Neuronal stem cell (in vitro differentiated cells): ENCODE measurements at regions not wholly inside any gene's neighbourhood (a gene's known extent, or its start where the extent isn't known, plus 50 kb on each side); places are given as distances from the start of the nearest gene placed in this dataset.

ENCODE experiments used
- DNase-seq: peaks from one replicate; pipeline ENCODE4 v3.0.0-alpha.2; 2013; ENCODE audit warnings: low spot score
- H2AFZ ChIP-seq: one replicate; pipeline ENCODE4 v1.6.1; 2013; ENCODE audit warnings: mild to moderate bottlenecking, low read length, inconsistent platforms
- H2AK5ac ChIP-seq: 2 replicates; pipeline ENCODE4 v1.6.1; 2013; ENCODE audit warnings: low read depth, mild to moderate bottlenecking, inconsistent platforms, low read length, moderate library complexity, mixed read lengths
- H2BK120ac ChIP-seq: 2 replicates; pipeline ENCODE4 v1.6.1; 2013; ENCODE audit warnings: low read depth, mild to moderate bottlenecking, inconsistent platforms, low read length, moderate library complexity, mixed read lengths
- H2BK12ac ChIP-seq: one replicate; pipeline ENCODE4 v1.6.1; 2013; ENCODE audit warnings: low read length, inconsistent platforms
- H2BK15ac ChIP-seq: 2 replicates; pipeline ENCODE4 v1.6.1; 2013; ENCODE audit warnings: mild to moderate bottlenecking, low read length, inconsistent platforms, mixed read lengths
- H2BK5ac ChIP-seq: one replicate; pipeline ENCODE4 v1.6.1; 2013; ENCODE audit warnings: inconsistent platforms, mild to moderate bottlenecking, low read length, moderate library complexity
- H3K14ac ChIP-seq: one replicate; pipeline ENCODE4 v1.6.1; 2013; ENCODE audit warnings: low read length, inconsistent platforms
- H3K18ac ChIP-seq: 2 replicates; pipeline ENCODE4 v1.6.1; 2013; ENCODE audit warnings: low read length, inconsistent platforms
- H3K23ac ChIP-seq: 2 replicates; pipeline ENCODE4 v1.6.1; 2013; ENCODE audit warnings: low read depth, mild to moderate bottlenecking, mixed read lengths, low read length, inconsistent platforms; ENCODE audit not compliant: poor library complexity
- H3K27ac ChIP-seq: replicated peaks from 3 replicates; pipeline ENCODE4 v1.5.1; 2013; ENCODE audit warnings: low read length, inconsistent platforms
- H3K27me3 ChIP-seq, 3 experiments: 2 replicates each; pipeline ENCODE4 v1.6.1; 2013; ENCODE audit warnings: low read length in 3 of 3, mild to moderate bottlenecking in 2 of 3, inconsistent platforms in 1 of 3, low read depth in 1 of 3, mixed read lengths in 1 of 3, moderate library complexity in 1 of 3; ENCODE audit not compliant: control insufficient read depth in 3 of 3, insufficient read depth in 3 of 3
- H3K36me3 ChIP-seq, 2 donors: replicated peaks in 1 of 2; 2 replicates each; pipeline ENCODE4 v1.6.1; 2013; ENCODE audit warnings: low read length in 2 of 2; ENCODE audit not compliant: control insufficient read depth in 2 of 2, insufficient read depth in 2 of 2
- H3K4ac ChIP-seq: 2 replicates; pipeline ENCODE4 v1.6.1; 2013; ENCODE audit warnings: inconsistent platforms, mild to moderate bottlenecking, low read length, moderate library complexity
- H3K4me1 ChIP-seq, 2 donors: 1 replicate in 1 of 2; 2 replicates in 1 of 2; pipeline ENCODE4 v1.6.1; 2013; ENCODE audit warnings: low read length in 2 of 2, low read depth in 1 of 2; ENCODE audit not compliant: control insufficient read depth in 2 of 2, insufficient read depth in 1 of 2
- H3K4me2 ChIP-seq: one replicate; pipeline ENCODE4 v1.6.1; 2013; ENCODE audit warnings: mild to moderate bottlenecking, low read length, inconsistent platforms; ENCODE audit not compliant: insufficient read depth, poor library complexity, severe bottlenecking
- H3K4me3 ChIP-seq, 2 donors: 2 replicates each; pipeline ENCODE4 v1.5.1; 2013; ENCODE audit warnings: low read length in 2 of 2, mild to moderate bottlenecking in 2 of 2, inconsistent platforms in 1 of 2, moderate library complexity in 1 of 2
- H3K79me1 ChIP-seq: one replicate; pipeline ENCODE4 v1.6.1; 2013; ENCODE audit warnings: low read depth, mild to moderate bottlenecking, inconsistent platforms, low read length, moderate library complexity
- H3K9ac ChIP-seq: one replicate; pipeline ENCODE4 v1.6.1; 2013; ENCODE audit warnings: mild to moderate bottlenecking, low read depth, low read length, inconsistent platforms; ENCODE audit not compliant: poor library complexity
- H3K9me3 ChIP-seq, 2 donors: replicated peaks in 1 of 2; 2 replicates each; pipeline versions ENCODE3 to v1.6.1; 2013; ENCODE audit warnings: low read length in 2 of 2, mild to moderate bottlenecking in 2 of 2, inconsistent platforms in 1 of 2, low read depth in 1 of 2, mixed read lengths in 1 of 2, moderate library complexity in 1 of 2; ENCODE audit not compliant: control insufficient read depth in 2 of 2, insufficient read depth in 1 of 2
- H4K8ac ChIP-seq: one replicate; pipeline ENCODE4 v1.6.1; 2013; ENCODE audit warnings: low read depth, mild to moderate bottlenecking, inconsistent platforms, low read length, moderate library complexity
- H4K91ac ChIP-seq: one replicate; pipeline ENCODE4 v1.6.1; 2013; ENCODE audit warnings: low read length, low read depth, mild to moderate bottlenecking, inconsistent platforms; ENCODE audit not compliant: poor library complexity
- WGBS, 2 donors: extraction: QIAGEN DNeasy Blood & Tissue Kit; methylation state at CpG; one replicate each; pipeline ENCODE4 v1.1.7; 2013; ENCODE audit warnings: missing lambda C conversion rate in 2 of 2, mixed read lengths in 1 of 2; ENCODE audit not compliant: insufficient read length in 2 of 2, insufficient replicate concordance in 1 of 2; ENCODE audit errors: extremely low coverage in 2 of 2; 5-methylcytosine and 5-hydroxymethylcytosine counted together

- H3K27ac ChIP-seq = no peak overlapping the region
- H3K4me3 ChIP-seq = no peak overlapping the region
- H2AFZ ChIP-seq = no peak overlapping the region
- H3K4me1 ChIP-seq = no peaks in the 10 kb centered on the region
- WGBS, 2 donors = no CpG with 5 or more reads among the region's 2 CpGs
- H2BK5ac ChIP-seq = no peak overlapping the region
- no peak overlapping the region for H3K4ac ChIP-seq
- no peak overlapping the region for H3K14ac ChIP-seq
- no peak overlapping the region for H3K9ac ChIP-seq
- no peak overlapping the region for H4K8ac ChIP-seq
- H3K36me3 ChIP-seq = no peaks in the 10 kb centered on the region
- no peak for DNase-seq
- H2BK15ac ChIP-seq = no peak overlapping the region
- no peak overlapping the region for H3K4me2 ChIP-seq
- no peak overlapping the region for H2BK120ac ChIP-seq
- H3K23ac ChIP-seq = no peak overlapping the region
- no peaks in the 10 kb centered on the region for H3K9me3 ChIP-seq
- no peak overlapping the region for H2AK5ac ChIP-seq
- H2BK12ac ChIP-seq = no peak overlapping the region
- no peak overlapping the region for H4K91ac ChIP-seq
- H3K79me1 ChIP-seq = no peaks in the 10 kb centered on the region
- no peaks in the 10 kb centered on the region for H3K27me3 ChIP-seq
- H3K18ac ChIP-seq = no peak overlapping the region
Measured at GRCh38 chr5:62714296-62714695, 135.7 kb downstream of the LRRC70 start.

- Histone ChIP-seq H3K36me3 (no peaks in the 10 kb centered on the region), H3K9me3 (peaks cover 0 to 4% of the 10 kb centered on the region in 2 donors), H2BK12ac (no peak overlapping the region), H3K27ac (no peak overlapping the region), H3K18ac (no peak overlapping the region), H3K14ac (no peak overlapping the region), H2BK15ac (no peak overlapping the region), H3K4me1 (peaks cover 0 to 1% of the 10 kb centered on the region in 2 donors), H3K4ac (no peak overlapping the region), H3K9ac (no peak overlapping the region), H2BK5ac (no peak overlapping the region), H4K91ac (no peak overlapping the region), H3K4me2 (no peak overlapping the region), H2AK5ac (no peak overlapping the region), H4K8ac (no peak overlapping the region), H3K27me3 (no peaks in the 10 kb centered on the region), H2BK120ac (no peak overlapping the region), H3K4me3 (no peak overlapping the region), H2AFZ (no peak overlapping the region), H3K23ac (no peak overlapping the region), H3K79me1 (no peaks in the 10 kb centered on the region)
- WGBS, 2 donors = no CpG with 5 or more reads among the region's 1 CpG
- DNase-seq = no peak
Measured at GRCh38 chr5:62708481-62709325, 130.1 kb downstream of the LRRC70 start.

- Histone ChIP-seq H3K4ac (no peak overlapping the region), H3K4me3 (no peak overlapping the region), H3K27ac (no peak overlapping the region), H3K79me1 (no peaks in the 10 kb centered on the region), H3K23ac (no peak overlapping the region), H3K18ac (no peak overlapping the region), H2BK15ac (no peak overlapping the region), H2AFZ (no peak overlapping the region), H4K91ac (no peak overlapping the region), H3K9ac (no peak overlapping the region), H2BK12ac (no peak overlapping the region), H3K14ac (no peak overlapping the region), H3K36me3 (no peaks in the 10 kb centered on the region), H2AK5ac (no peak overlapping the region), H3K4me1 (peaks cover 0 to 1% of the 10 kb centered on the region in 2 donors), H3K9me3 (peaks cover 0 to 4% of the 10 kb centered on the region in 2 donors), H3K27me3 (no peaks in the 10 kb centered on the region), H2BK5ac (no peak overlapping the region), H4K8ac (no peak overlapping the region), H2BK120ac (no peak overlapping the region), H3K4me2 (no peak overlapping the region)
- no peak for DNase-seq
- no CpG with 5 or more reads among the region's 1 CpG for WGBS, 2 donors
Measured at GRCh38 chr5:62707563-62707962, 128.9 kb downstream of the LRRC70 start.

- no peak overlapping the region for H4K91ac ChIP-seq
- peaks cover 0 to 1% of the 10 kb centered on the region in 2 donors for H3K4me1 ChIP-seq
- H3K36me3 ChIP-seq = no peaks in the 10 kb centered on the region
- no peak overlapping the region for H3K9ac ChIP-seq
- H2AK5ac ChIP-seq = no peak overlapping the region
- no peaks in the 10 kb centered on the region for H3K27me3 ChIP-seq
- no peak overlapping the region for H2BK120ac ChIP-seq
- no peak overlapping the region for H3K27ac ChIP-seq
- H3K4me2 ChIP-seq = no peak overlapping the region
- no peak for DNase-seq
- no peak overlapping the region for H2BK15ac ChIP-seq
- H4K8ac ChIP-seq = no peak overlapping the region
- no peak overlapping the region for H2BK12ac ChIP-seq
- WGBS, 2 donors = no CpG with 5 or more reads among the region's 2 CpGs
- H3K4ac ChIP-seq = no peak overlapping the region
- H3K14ac ChIP-seq = no peak overlapping the region
- H3K23ac ChIP-seq = no peak overlapping the region
- no peaks in the 10 kb centered on the region for H3K79me1 ChIP-seq
- H3K9me3 ChIP-seq = peaks cover 0 to 4% of the 10 kb centered on the region in 2 donors
- no peak overlapping the region for H3K4me3 ChIP-seq
- no peak overlapping the region for H2AFZ ChIP-seq
- H2BK5ac ChIP-seq = no peak overlapping the region
- no peak overlapping the region for H3K18ac ChIP-seq
Measured at GRCh38 chr5:62707131-62707530, 128.5 kb downstream of the LRRC70 start.
